Astrocyte (in vitro differentiated cells and primary cell): ENCODE measurements at regions not wholly inside any gene's neighbourhood (a gene's known extent, or its start where the extent isn't known, plus 50 kb on each side); places are given as distances from the start of the nearest gene placed in this dataset.

Source experiments
- EZH2 ChIP-seq: IDR thresholded peaks from 2 replicates; pipeline ENCODE4 v1.6.1; 2012; ENCODE audit warnings: mild to moderate bottlenecking, low read length, inconsistent platforms; ENCODE audit not compliant: insufficient read depth
- TF ChIP-seq, protein P1 (sequence below): IDR thresholded peaks from 2 replicates; pipeline ENCODE4 v1.5.1; 2011; ENCODE audit warnings: low read depth, mild to moderate bottlenecking, inconsistent platforms, low read length, moderate library complexity; ENCODE audit not compliant: insufficient read depth

GRCh38 chrX:99939883-99940232, 470.2 kb downstream of the PCDH19 start:
- TF ChIP-seq, protein P1, sequence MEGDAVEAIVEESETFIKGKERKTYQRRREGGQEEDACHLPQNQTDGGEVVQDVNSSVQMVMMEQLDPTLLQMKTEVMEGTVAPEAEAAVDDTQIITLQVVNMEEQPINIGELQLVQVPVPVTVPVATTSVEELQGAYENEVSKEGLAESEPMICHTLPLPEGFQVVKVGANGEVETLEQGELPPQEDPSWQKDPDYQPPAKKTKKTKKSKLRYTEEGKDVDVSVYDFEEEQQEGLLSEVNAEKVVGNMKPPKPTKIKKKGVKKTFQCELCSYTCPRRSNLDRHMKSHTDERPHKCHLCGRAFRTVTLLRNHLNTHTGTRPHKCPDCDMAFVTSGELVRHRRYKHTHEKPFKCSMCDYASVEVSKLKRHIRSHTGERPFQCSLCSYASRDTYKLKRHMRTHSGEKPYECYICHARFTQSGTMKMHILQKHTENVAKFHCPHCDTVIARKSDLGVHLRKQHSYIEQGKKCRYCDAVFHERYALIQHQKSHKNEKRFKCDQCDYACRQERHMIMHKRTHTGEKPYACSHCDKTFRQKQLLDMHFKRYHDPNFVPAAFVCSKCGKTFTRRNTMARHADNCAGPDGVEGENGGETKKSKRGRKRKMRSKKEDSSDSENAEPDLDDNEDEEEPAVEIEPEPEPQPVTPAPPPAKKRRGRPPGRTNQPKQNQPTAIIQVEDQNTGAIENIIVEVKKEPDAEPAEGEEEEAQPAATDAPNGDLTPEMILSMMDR: no peak
- TF ChIP-seq EZH2: no peak
